ENCODE measurements at regions not wholly inside any gene's neighbourhood (a gene's known extent, or its start where the extent isn't known, plus 50 kb on each side); places are given as distances from the start of the nearest gene placed in this dataset.
A peak's percentile ranks its signal among the peaks of the same experiment; 100 is the strongest.

- no peak overlapping the region for H3K27ac Mint-ChIP-seq
- peaks cover 60% of the 10 kb centered on the region for H3K4me1 Mint-ChIP-seq (ENCODE audit: low read depth)
- no peak for ATAC-seq (replicated peaks in 1 of 2)
- no peak for DNase-seq
- no peaks in the 10 kb centered on the region for H3K9me3 Mint-ChIP-seq
- H3K4me3 Mint-ChIP-seq = no peak overlapping the region
- H3K27me3 Mint-ChIP-seq (ENCODE audit: low read depth) = no peaks in the 10 kb centered on the region
- peaks cover 0 to 3% of the 10 kb centered on the region in 2 donors for H3K36me3 Mint-ChIP-seq (ENCODE audit: insufficient read depth in 2 of 2)
Measured at GRCh38 chr4:152083338-152083737, 322.5 kb upstream of the GATB start.

GRCh38 chr4:152081024-152081423 is 320.2 kb upstream of the GATB start:
- peaks cover 1 to 5% of the 10 kb centered on the region in 2 donors for H3K9me3 Mint-ChIP-seq
- peak overlapping the region; percentile 5 to 23 for H3K4me3 Mint-ChIP-seq
- H3K36me3 Mint-ChIP-seq (ENCODE audit: insufficient read depth in 2 of 2) = peaks cover 6% of the 10 kb centered on the region in 2 donors
- no peak overlapping the region for H3K27ac Mint-ChIP-seq
- ATAC-seq (replicated peaks in 1 of 2) (peak; percentile 33 to 58), DNase-seq (no peak)
- H3K4me1 Mint-ChIP-seq (ENCODE audit: low read depth) = peaks cover 73% of the 10 kb centered on the region
- H3K27me3 Mint-ChIP-seq (ENCODE audit: low read depth) = no peaks in the 10 kb centered on the region

- ATAC-seq (replicated peaks in 1 of 2) (peak; percentile 96 to 98), DNase-seq (peak; percentile 71 to 76)
- peak overlapping the region; percentile 67 for H3K27ac Mint-ChIP-seq
- no peaks in the 10 kb centered on the region for H3K27me3 Mint-ChIP-seq (ENCODE audit: low read depth)
- peaks cover 1 to 5% of the 10 kb centered on the region in 2 donors for H3K9me3 Mint-ChIP-seq
- peak overlapping the region; percentile 74 to 76 for H3K4me3 Mint-ChIP-seq
- peaks cover 63% of the 10 kb centered on the region for H3K4me1 Mint-ChIP-seq (ENCODE audit: low read depth)
- peaks cover 6% of the 10 kb centered on the region in 2 donors for H3K36me3 Mint-ChIP-seq (ENCODE audit: insufficient read depth in 2 of 2)
Measured at GRCh38 chr4:152079543-152080293, 318.9 kb upstream of the GATB start.

GRCh38 chr4:152079079-152079478 is 318.3 kb upstream of the GATB start:
- peaks cover 1 to 5% of the 10 kb centered on the region in 2 donors for H3K9me3 Mint-ChIP-seq
- peaks cover 6% of the 10 kb centered on the region in 2 donors for H3K36me3 Mint-ChIP-seq (ENCODE audit: insufficient read depth in 2 of 2)
- peak overlapping the region in 1 of 2 donors; percentile 76 for H3K4me3 Mint-ChIP-seq
- no peaks in the 10 kb centered on the region for H3K27me3 Mint-ChIP-seq (ENCODE audit: low read depth)
- DNase-seq (no peak), ATAC-seq (replicated peaks in 1 of 2) (no peak)
- no peak overlapping the region for H3K27ac Mint-ChIP-seq
- peaks cover 60% of the 10 kb centered on the region for H3K4me1 Mint-ChIP-seq (ENCODE audit: low read depth)

GRCh38 chr4:152077582-152077981 is 316.8 kb upstream of the GATB start:
- no peak for ATAC-seq (replicated peaks in 1 of 2)
- Mint-ChIP-seq H3K4me3 (no peak overlapping the region), H3K36me3 (ENCODE audit: insufficient read depth in 2 of 2) (peaks cover 6% of the 10 kb centered on the region in 2 donors), H3K9me3 (peaks cover 1 to 5% of the 10 kb centered on the region in 2 donors), H3K27ac (no peak overlapping the region), H3K27me3 (ENCODE audit: low read depth) (no peaks in the 10 kb centered on the region), H3K4me1 (ENCODE audit: low read depth) (peaks cover 54% of the 10 kb centered on the region)
- no peak for DNase-seq

GRCh38 chr4:152075253-152075928 is 314.6 kb upstream of the GATB start:
- Mint-ChIP-seq H3K36me3 (ENCODE audit: insufficient read depth in 2 of 2) (peaks cover 3 to 6% of the 10 kb centered on the region in 2 donors), H3K27me3 (ENCODE audit: low read depth) (no peaks in the 10 kb centered on the region), H3K27ac (no peak overlapping the region), H3K9me3 (peaks cover 1 to 5% of the 10 kb centered on the region in 2 donors), H3K4me3 (no peak overlapping the region), H3K4me1 (ENCODE audit: low read depth) (peaks cover 41% of the 10 kb centered on the region)
- ATAC-seq (replicated peaks in 1 of 2) (no peak), DNase-seq (no peak)

GRCh38 chr4:152074573-152074972 is 313.8 kb upstream of the GATB start:
- Mint-ChIP-seq H3K9me3 (peaks cover 1 to 5% of the 10 kb centered on the region in 2 donors), H3K27ac (no peak overlapping the region), H3K36me3 (ENCODE audit: insufficient read depth in 2 of 2) (peaks cover 3 to 6% of the 10 kb centered on the region in 2 donors), H3K4me3 (no peak overlapping the region), H3K27me3 (ENCODE audit: low read depth) (no peaks in the 10 kb centered on the region), H3K4me1 (ENCODE audit: low read depth) (peaks cover 33% of the 10 kb centered on the region)
- ATAC-seq (replicated peaks in 1 of 2) (peak in 1 of 2 donors; percentile 43), DNase-seq (no peak)

- no peak for ATAC-seq (replicated peaks in 1 of 2)
- DNase-seq = no peak
- Mint-ChIP-seq H3K27ac (no peak overlapping the region), H3K27me3 (ENCODE audit: low read depth) (no peaks in the 10 kb centered on the region), H3K4me3 (no peak overlapping the region), H3K36me3 (ENCODE audit: insufficient read depth in 2 of 2) (peaks cover 3 to 6% of the 10 kb centered on the region in 2 donors), H3K4me1 (ENCODE audit: low read depth) (peaks cover 31% of the 10 kb centered on the region), H3K9me3 (peaks cover 1 to 5% of the 10 kb centered on the region in 2 donors)
Measured at GRCh38 chr4:152074088-152074437, 313.3 kb upstream of the GATB start.

- Mint-ChIP-seq H3K27me3 (ENCODE audit: low read depth) (no peaks in the 10 kb centered on the region), H3K4me3 (no peak overlapping the region), H3K4me1 (ENCODE audit: low read depth) (peaks cover 33% of the 10 kb centered on the region), H3K9me3 (peaks cover 1 to 5% of the 10 kb centered on the region in 2 donors), H3K36me3 (ENCODE audit: insufficient read depth in 2 of 2) (peaks cover 3 to 6% of the 10 kb centered on the region in 2 donors), H3K27ac (no peak overlapping the region)
- DNase-seq = no peak
- no peak for ATAC-seq (replicated peaks in 1 of 2)
Measured at GRCh38 chr4:152073351-152074087, 312.7 kb upstream of the GATB start.

GRCh38 chr4:152072906-152073305 is 312.1 kb upstream of the GATB start:
- ATAC-seq (replicated peaks in 1 of 2) (no peak), DNase-seq (no peak)
- H3K27ac Mint-ChIP-seq = no peak overlapping the region
- peaks cover 3 to 6% of the 10 kb centered on the region in 2 donors for H3K36me3 Mint-ChIP-seq (ENCODE audit: insufficient read depth in 2 of 2)
- H3K27me3 Mint-ChIP-seq (ENCODE audit: low read depth) = no peaks in the 10 kb centered on the region
- H3K4me1 Mint-ChIP-seq (ENCODE audit: low read depth) = peaks cover 33% of the 10 kb centered on the region
- no peak overlapping the region for H3K4me3 Mint-ChIP-seq
- H3K9me3 Mint-ChIP-seq = peaks cover 1 to 6% of the 10 kb centered on the region in 2 donors

GRCh38 chr4:152072001-152072485 is 311.2 kb upstream of the GATB start:
- H3K4me3 Mint-ChIP-seq = no peak overlapping the region
- H3K27ac Mint-ChIP-seq = no peak overlapping the region
- ATAC-seq (replicated peaks in 1 of 2) (no peak), DNase-seq (no peak)
- H3K9me3 Mint-ChIP-seq = peaks cover 0 to 2% of the 10 kb centered on the region in 2 donors
- H3K4me1 Mint-ChIP-seq (ENCODE audit: low read depth) = peaks cover 24% of the 10 kb centered on the region
- no peaks in the 10 kb centered on the region for H3K27me3 Mint-ChIP-seq (ENCODE audit: low read depth)
- peaks cover 0 to 1% of the 10 kb centered on the region in 2 donors for H3K36me3 Mint-ChIP-seq (ENCODE audit: insufficient read depth in 2 of 2)

GRCh38 chr4:152070854-152071253 is 310.0 kb upstream of the GATB start:
- Mint-ChIP-seq H3K9me3 (peaks cover 0 to 2% of the 10 kb centered on the region in 2 donors), H3K36me3 (ENCODE audit: insufficient read depth in 2 of 2) (peaks cover 0 to 1% of the 10 kb centered on the region in 2 donors), H3K27me3 (ENCODE audit: low read depth) (no peaks in the 10 kb centered on the region), H3K27ac (no peak overlapping the region), H3K4me1 (ENCODE audit: low read depth) (peaks cover 29% of the 10 kb centered on the region), H3K4me3 (no peak overlapping the region)
- DNase-seq = no peak
- no peak for ATAC-seq (replicated peaks in 1 of 2)

GRCh38 chr4:152068866-152069265 is 308.1 kb upstream of the GATB start:
- Mint-ChIP-seq H3K4me3 (no peak overlapping the region), H3K36me3 (ENCODE audit: insufficient read depth in 2 of 2) (peaks cover 0 to 1% of the 10 kb centered on the region in 2 donors), H3K4me1 (ENCODE audit: low read depth) (peaks cover 46% of the 10 kb centered on the region), H3K27me3 (ENCODE audit: low read depth) (no peaks in the 10 kb centered on the region), H3K27ac (no peak overlapping the region), H3K9me3 (peaks cover 0 to 2% of the 10 kb centered on the region in 2 donors)
- DNase-seq (no peak), ATAC-seq (replicated peaks in 1 of 2) (no peak)
